Stimulated activated CD4-positive, alpha-beta T cell treated with anti-CD3 and anti-CD28 coated beads, TNF-alpha, amount 100 ng/mL, for 1 hour (primary cell): ENCODE measurements at regions not wholly inside any gene's neighbourhood (a gene's known extent, or its start where the extent isn't known, plus 50 kb on each side); places are given as distances from the start of the nearest gene placed in this dataset.

Source experiments
- DNase-seq, 3 donors: peaks; one replicate each; pipeline ENCODE4 v3.0.0-alpha.2; 2020; ENCODE audit warnings: low read depth in 3 of 3, low spot score in 1 of 3

DNA sequence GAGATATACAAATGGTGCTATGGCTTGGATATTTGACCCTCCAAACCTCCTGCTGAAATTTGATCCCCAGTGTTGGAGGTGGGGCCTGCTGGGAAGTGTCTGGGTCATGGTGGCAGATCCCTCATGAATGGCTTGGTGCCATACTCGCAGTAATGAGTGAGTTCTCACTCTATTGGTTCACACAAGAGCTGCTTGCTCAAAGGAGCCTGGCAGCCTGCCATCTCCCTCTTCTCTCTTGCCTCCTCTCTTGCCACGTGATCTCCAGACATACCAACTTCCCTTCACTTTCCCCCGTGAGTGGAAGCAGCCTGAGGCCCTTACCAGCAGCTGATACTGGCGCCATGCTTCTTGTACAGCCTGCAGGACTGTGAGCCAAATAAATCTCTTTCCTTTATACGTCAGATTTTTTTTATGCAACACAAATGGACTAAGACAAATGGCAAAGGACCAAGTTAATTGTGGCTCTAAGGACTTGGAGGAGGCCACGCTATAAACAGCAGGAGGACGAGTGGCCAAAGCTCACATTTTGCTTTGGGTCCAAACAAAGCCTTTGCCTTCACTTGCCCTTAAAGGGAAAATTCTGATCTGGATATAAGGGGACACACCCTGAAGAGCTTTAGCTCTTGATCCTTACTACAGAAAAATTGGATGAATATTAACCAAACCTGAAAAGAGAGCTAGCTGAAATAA is 214.7 kb downstream of the SS18 start:
- no peak for DNase-seq

DNA sequence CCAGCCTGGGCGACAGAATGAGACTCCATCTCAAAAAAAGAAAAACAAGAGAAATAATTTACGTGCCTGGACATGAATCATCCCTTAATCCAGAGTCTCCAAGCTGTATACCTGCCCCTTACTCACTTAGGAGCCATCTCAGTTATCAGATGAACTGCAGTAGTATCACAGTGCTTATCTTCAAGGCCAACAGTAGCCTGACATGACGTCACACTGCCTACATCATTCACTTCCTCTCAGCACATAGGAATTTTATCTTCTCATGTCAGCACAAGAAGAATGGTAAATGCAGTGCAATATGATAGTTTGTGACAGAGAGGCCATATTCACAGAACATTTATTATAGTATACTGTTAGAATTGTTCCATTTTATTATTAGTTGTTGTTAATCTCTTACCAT is 216.6 kb downstream of the SS18 start:
- DNase-seq: no peak

DNA sequence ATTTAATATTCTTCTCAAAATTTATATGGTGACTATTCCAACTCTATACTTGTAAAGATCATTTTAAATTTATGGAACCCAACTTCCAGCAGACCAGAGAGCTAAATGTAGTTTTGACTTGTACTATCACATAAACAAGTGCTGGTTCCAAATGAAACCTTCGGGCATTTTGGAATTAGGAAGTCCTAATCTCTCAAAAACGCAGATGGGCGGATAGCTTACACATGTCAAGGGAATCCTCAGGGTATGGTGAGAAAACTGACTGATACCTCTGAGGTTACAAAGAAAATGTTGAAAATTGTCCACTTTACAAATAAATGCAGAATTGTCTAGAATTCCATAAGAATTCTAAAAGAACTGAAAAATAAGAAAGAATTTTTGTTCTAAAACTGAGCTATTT is 224.1 kb downstream of the SS18 start:
- no peak for DNase-seq

DNA sequence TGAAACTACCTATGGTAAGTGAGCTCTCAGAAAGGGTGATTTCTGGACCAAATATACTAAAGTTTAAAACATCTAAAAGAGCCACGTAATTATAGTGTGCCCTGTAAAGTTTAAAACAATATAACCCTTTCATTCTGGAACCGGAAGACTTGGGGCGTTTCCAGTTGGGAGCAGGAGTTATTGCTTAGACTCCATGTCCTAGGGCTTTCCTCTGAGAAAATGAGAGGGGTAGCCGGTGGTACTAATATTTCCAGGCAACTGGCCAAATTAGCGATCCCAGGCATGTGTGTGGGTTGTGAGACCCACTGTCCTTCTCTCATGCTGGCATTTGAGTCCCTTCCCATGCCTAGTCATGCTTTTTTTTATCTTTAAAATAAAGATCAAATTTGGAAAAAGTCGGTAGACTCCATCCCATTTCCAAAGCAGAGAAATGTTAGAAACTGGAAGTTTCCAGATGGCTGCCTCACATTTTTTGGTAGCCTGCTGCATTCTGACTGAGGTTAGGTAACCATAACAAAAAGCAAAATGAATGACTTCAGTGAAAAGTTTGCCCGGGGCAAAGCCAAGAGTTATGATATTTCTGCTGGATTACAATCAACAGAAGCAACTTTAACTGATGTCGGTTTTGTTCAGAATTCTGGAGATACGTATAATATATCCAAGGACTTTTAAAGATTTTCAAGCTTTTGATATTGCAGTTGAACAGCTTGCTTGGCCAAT is 227.4 kb downstream of the SS18 start:
- no peak for DNase-seq

GRCh38 chr18:25853691-25854433 is 236.6 kb downstream of the SS18 start:
- DNase-seq: no peak

- no peak for DNase-seq
Measured at GRCh38 chr18:25843791-25844190, 246.6 kb downstream of the SS18 start.

DNA sequence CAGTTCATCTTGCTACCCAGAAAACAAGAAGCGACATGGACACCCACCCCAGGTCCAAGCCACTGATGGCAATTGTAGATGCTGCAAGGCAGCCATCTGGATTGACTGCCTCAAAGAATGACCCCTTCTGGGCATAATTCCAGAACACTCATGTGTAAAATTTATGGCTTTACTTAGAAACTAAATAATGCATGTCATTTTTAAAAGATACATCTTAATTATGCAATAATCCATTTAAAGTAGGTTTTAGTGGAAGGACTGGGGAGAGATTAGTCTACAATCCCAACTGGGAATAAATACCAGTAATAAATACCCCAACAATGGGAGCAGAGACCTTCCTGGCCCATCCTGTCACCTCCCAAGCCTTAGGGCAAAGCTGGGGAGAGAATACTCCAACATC is 247.7 kb downstream of the SS18 start:
- no peak for DNase-seq

- no peak for DNase-seq
Measured at GRCh38 chr18:25834061-25834460, 256.4 kb downstream of the SS18 start.

- no peak for DNase-seq
Measured at GRCh38 chr18:25832001-25832604, 258.3 kb downstream of the SS18 start.

- DNase-seq: no peak
Measured at GRCh38 chr18:25831301-25831701, 259.1 kb downstream of the SS18 start.

- DNase-seq: no peak
Measured at GRCh38 chr18:25830787-25831186, 259.6 kb downstream of the SS18 start.

- no peak for DNase-seq
Measured at GRCh38 chr18:25827961-25828561, 262.4 kb downstream of the SS18 start.

- no peak for DNase-seq
Measured at GRCh38 chr18:25827228-25827627, 263.2 kb downstream of the SS18 start.

GRCh38 chr18:25826823-25827222 is 263.6 kb downstream of the SS18 start:
- DNase-seq: no peak

DNA sequence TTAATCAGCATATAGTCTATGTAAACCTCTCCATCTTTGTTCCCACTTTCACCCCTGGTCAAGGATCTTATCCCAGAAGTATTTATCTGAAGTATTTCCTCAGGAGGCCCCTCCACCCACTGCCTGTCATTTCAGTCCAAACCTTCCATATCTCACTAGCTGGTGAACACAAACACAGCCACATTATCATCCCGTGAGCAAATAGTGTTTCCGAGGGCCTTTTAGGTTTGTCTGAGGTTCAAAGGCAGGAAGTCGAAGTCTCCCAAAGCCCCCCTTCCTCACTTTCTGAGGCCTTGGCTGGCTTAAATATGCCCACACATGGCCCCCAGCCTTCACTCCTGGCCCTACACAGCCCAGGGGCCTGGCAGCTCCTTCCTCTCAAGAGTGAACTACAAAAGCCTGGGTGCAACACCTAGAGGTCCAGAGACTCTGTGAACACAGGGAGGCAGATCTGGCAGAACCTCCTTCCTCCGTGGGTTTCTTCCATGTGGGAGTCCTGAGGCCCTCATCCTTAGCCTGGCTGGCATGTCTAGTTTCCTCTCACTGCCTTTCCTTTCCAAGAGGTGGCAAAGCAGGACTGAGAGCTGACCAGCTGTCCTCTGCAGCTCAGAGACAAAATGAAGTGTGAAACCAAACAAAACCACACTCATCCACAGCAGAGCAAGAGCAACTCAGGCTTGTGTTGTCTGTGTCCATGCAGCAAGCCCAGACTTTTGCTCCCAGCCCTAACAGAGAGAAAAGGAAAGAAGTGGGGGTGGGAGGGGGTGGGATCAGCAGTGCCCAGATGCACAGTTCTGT is 264.2 kb downstream of the SS18 start:
- no peak for DNase-seq

DNA sequence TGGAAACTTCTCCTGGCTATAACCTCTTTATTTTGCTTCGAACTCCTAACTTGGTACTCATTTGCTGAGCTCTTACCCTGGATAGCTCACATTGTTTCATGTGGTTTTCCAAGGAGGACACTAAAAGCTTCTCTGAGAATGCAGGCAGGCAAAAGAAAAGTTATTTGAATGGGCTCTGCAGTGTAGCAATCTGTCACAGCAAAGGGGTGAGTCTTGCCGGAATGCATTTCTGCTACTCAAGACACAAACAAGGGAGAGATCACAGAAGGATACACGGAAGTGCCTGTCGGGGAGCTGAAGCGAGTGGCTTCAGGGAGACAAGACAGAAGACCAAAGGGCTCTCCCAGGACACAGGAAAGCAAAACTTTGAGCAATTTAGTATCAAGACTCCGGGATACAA is 265.4 kb downstream of the SS18 start:
- no peak for DNase-seq

- DNase-seq: no peak
Measured at GRCh38 chr18:25819746-25820363, 270.6 kb downstream of the SS18 start.

- no peak for DNase-seq
Measured at GRCh38 chr18:25818505-25818904, 271.9 kb downstream of the SS18 start.

GRCh38 chr18:25817546-25818237 is 272.7 kb downstream of the SS18 start:
- DNase-seq: no peak

DNA sequence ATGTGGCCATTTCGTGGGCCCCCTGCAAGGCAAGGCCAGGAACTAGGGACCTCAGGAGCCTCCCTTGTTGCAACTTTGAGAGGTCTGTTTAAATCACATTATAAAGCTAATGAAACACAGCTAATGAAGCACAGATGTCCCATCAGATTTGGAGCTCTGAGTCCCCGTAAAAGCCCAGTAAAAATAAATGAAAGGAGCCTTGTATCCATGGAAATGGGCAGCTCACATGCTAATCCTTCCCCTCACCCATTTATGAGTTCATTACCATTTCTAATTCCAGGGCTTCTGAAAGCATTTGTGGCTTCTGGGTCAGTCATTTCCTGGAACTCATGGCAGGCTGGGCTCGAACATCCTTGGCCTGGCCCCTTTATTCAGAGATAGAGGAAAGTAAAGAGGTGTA is 274.8 kb downstream of the SS18 start:
- DNase-seq: no peak
